ENCODE measurements at regions not wholly inside any gene's neighbourhood (a gene's known extent, or its start where the extent isn't known, plus 50 kb on each side); places are given as distances from the start of the nearest gene placed in this dataset.

DNA sequence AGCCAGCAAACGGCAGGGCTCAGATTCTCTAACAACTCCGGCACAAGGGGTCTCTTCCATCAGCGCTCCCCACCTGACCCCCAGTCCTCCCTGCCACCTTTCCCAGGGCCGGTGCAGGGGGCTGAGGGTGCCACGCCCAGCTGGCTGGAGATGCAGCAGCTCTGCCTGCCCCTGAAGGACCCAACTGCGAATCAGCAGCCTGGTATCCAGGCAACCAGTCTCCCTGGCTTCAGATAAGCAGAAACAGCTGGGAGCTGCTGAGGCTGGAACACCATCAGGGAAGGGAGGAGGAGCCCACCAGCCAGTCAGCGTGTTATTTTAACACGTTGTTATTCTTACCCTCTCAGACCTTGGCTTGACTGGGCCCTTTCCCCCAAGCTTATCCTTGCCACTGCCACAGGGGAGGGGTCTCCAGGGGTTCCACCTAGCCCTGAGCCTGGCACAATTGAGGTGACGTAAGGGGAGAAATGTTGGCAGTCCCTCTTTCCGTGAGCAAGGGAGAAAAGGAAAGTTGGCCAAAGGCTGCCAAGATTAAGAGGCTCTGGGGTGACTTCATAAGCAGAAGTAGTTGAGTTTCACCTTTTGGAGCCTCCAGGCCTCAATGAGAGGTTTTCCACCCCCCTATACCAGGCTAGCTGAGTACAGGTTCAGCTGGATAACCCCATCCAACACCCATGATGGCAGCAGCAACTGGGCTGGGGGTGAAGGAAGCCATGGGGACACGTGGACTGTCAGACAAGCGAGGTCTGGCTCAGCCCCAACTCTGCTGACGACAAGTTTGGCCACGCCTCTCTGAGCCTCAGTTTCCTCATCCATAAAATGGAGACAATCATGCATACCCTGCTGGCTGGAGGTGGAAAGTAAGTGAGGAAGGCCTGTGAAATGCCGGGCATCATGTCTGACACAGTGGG is 91.1 kb downstream of the IRF2BPL start:
- TF ChIP-seq, protein P1, sequence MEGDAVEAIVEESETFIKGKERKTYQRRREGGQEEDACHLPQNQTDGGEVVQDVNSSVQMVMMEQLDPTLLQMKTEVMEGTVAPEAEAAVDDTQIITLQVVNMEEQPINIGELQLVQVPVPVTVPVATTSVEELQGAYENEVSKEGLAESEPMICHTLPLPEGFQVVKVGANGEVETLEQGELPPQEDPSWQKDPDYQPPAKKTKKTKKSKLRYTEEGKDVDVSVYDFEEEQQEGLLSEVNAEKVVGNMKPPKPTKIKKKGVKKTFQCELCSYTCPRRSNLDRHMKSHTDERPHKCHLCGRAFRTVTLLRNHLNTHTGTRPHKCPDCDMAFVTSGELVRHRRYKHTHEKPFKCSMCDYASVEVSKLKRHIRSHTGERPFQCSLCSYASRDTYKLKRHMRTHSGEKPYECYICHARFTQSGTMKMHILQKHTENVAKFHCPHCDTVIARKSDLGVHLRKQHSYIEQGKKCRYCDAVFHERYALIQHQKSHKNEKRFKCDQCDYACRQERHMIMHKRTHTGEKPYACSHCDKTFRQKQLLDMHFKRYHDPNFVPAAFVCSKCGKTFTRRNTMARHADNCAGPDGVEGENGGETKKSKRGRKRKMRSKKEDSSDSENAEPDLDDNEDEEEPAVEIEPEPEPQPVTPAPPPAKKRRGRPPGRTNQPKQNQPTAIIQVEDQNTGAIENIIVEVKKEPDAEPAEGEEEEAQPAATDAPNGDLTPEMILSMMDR (IDR thresholded peaks at IDR 0.05; ENCODE audit: low read depth, low read length, missing control alignments): no peak
- DNase-seq (ENCODE audit: low read depth): peak; percentile 72
- in situ Hi-C loops (cut with HindIII; ENCODE audit: low sequenced_read_pairs): no loop called here
- no peak overlapping the region for H3K4me3 ChIP-seq (ENCODE audit: low read depth, low read length)

DNA sequence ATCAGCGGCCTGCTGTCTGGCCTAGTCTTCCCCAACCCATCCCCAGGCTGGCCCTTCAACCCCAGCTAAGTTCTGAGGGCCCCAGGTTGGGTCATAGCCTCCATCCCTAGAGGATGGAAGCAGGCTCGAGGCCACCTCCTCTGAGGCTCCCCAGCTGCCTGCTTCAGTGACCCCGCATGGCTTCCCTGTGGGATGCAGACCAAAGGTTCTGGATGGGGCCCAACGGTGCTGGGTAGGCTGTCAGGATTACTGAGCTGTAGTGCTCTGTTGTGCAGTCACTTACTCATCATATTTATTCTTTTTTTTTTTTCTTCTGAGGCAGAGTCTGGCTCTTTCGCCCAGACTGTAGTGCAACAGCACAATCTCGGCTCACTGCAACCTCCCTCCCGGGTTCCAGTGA is 92.0 kb downstream of the IRF2BPL start:
- H3K4me3 ChIP-seq (ENCODE audit: low read depth, low read length): no peak overlapping the region
- no peak for DNase-seq (ENCODE audit: low read depth)
- TF ChIP-seq, protein P1 (IDR thresholded peaks at IDR 0.05; ENCODE audit: low read depth, low read length, missing control alignments): no peak
- in situ Hi-C loops (cut with HindIII; ENCODE audit: low sequenced_read_pairs): no loop called here

- H3K4me3 ChIP-seq (ENCODE audit: low read depth, low read length): no peak overlapping the region
- TF ChIP-seq, protein P1 (IDR thresholded peaks at IDR 0.05; ENCODE audit: low read depth, low read length, missing control alignments): no peak
- in situ Hi-C loops (cut with HindIII; ENCODE audit: low sequenced_read_pairs): no loop called here
- DNase-seq (ENCODE audit: low read depth): no peak
Measured at GRCh38 chr14:76933515-76933914, 95.0 kb downstream of the IRF2BPL start.

DNA sequence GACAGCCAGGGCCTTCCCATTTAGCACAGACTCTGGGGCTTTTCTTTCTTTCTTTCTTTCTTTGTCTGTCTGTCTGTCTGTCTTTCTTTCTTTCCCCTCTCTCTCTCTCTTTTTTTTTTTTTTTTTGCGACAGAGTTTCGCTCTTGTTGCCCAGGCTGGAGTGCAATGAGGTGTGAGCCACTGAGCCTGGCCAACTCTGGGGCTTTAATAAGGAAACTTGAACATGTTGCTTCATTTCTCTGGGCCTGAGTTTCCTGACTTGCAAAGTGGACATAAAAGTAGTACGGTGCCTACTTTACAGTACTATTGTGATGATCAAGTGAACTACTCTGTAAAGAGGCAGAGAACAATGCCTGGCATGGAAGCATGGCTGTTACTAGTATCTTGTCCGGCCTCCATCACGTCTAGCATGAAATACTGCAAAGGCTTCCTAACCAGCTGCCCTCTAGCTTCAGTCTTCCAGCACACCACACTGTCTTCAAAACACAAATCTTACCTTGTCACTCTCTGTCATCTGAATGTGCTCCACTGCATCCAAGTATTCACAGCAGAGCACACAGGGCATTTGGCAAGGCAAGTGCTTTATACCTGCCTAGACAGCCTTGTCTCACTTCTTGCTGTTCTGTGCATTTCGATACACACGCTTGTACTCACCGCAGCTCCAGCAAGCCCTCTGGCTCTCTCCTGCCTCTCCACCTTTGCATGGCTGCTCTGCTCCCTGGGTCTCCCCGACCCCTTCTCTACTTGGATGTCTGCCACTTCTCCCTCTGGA is 96.7 kb downstream of the IRF2BPL start:
- no peak overlapping the region for H3K4me3 ChIP-seq (ENCODE audit: low read depth, low read length)
- TF ChIP-seq, protein P1 (IDR thresholded peaks at IDR 0.05; ENCODE audit: low read depth, low read length, missing control alignments): no peak
- DNase-seq (ENCODE audit: low read depth): no peak
- in situ Hi-C loops (cut with HindIII; ENCODE audit: low sequenced_read_pairs): no loop called here

- TF ChIP-seq, protein P1 (IDR thresholded peaks at IDR 0.05; ENCODE audit: low read depth, low read length, missing control alignments): no peak
- no peak overlapping the region for H3K4me3 ChIP-seq (ENCODE audit: low read depth, low read length)
- in situ Hi-C loops (cut with HindIII; ENCODE audit: low sequenced_read_pairs): no loop called here
- DNase-seq (ENCODE audit: low read depth): no peak
Measured at GRCh38 chr14:76930549-76930948, 98.0 kb downstream of the IRF2BPL start.

- H3K4me3 ChIP-seq (ENCODE audit: low read depth, low read length): no peak overlapping the region
- in situ Hi-C loops (cut with HindIII; ENCODE audit: low sequenced_read_pairs): no loop called here
Measured at GRCh38 chr14:76929927-76930326, 98.6 kb downstream of the IRF2BPL start.

More at GRCh38 chr14:76929927-76930326, 98.6 kb downstream of the IRF2BPL start:
- TF ChIP-seq, protein P1 (IDR thresholded peaks at IDR 0.05; ENCODE audit: low read depth, low read length, missing control alignments): no peak
- no peak for DNase-seq (ENCODE audit: low read depth)

All from astrocyte of the cerebellum (primary cell).